Spinal cord (tissue), 9 donors: ENCODE measurements at regions not wholly inside any gene's neighbourhood (a gene's known extent, or its start where the extent isn't known, plus 50 kb on each side); places are given as distances from the start of the nearest gene placed in this dataset.
"Not testable (repeated sequence)": the region's sequence is repeated elsewhere in the genome, so short reads cannot be mapped to it uniquely, and the experiment has no call there.

ENCODE experiments used
- DNase-seq, 6 donors: peaks; one replicate each; pipeline versions ENCODE4 v3.0.0 to v3.0.0-alpha.2; 2013 to 2015; ENCODE audit warnings: low spot score in 6 of 6, low read depth in 4 of 6
- H3K27ac ChIP-seq: one replicate; pipeline ENCODE4 v1.5.1; 2013; ENCODE audit warnings: low read depth, low read length, control low read depth
- H3K27me3 ChIP-seq: one replicate; pipeline ENCODE4 v1.6.1; 2013; ENCODE audit warnings: low read length; ENCODE audit not compliant: control insufficient read depth, insufficient read depth
- H3K36me3 ChIP-seq: one replicate; pipeline ENCODE4 v1.6.1; 2013; ENCODE audit warnings: low read length; ENCODE audit not compliant: control insufficient read depth, insufficient read depth
- H3K4me1 ChIP-seq: one replicate; pipeline ENCODE4 v1.6.1; 2013; ENCODE audit warnings: low read length; ENCODE audit not compliant: control insufficient read depth, insufficient read depth
- H3K4me3 ChIP-seq: one replicate; pipeline ENCODE4 v1.5.1; 2013; ENCODE audit warnings: low read depth, low read length, control low read depth
- H3K9me3 ChIP-seq: one replicate; pipeline ENCODE4 v1.6.1; 2013; ENCODE audit warnings: low read length; ENCODE audit not compliant: control insufficient read depth, insufficient read depth
- WGBS: methylation state at CpG from one replicate; pipeline ENCODE4 v1.1.5; 2013; ENCODE audit warnings: missing lambda C conversion rate; ENCODE audit not compliant: insufficient coverage; 5-methylcytosine and 5-hydroxymethylcytosine counted together
- donor health status: healthy.

GRCh38 chr3:162731961-162732360 is 1235.4 kb downstream of the OTOL1 start:
- H3K4me1 ChIP-seq, H3K27me3 ChIP-seq, H3K36me3 ChIP-seq, DNase-seq, H3K4me3 ChIP-seq, H3K27ac ChIP-seq, H3K9me3 ChIP-seq: not testable (repeated sequence)
- WGBS, result 96% methylated on average over 5 of the region's 5 CpGs

DNA sequence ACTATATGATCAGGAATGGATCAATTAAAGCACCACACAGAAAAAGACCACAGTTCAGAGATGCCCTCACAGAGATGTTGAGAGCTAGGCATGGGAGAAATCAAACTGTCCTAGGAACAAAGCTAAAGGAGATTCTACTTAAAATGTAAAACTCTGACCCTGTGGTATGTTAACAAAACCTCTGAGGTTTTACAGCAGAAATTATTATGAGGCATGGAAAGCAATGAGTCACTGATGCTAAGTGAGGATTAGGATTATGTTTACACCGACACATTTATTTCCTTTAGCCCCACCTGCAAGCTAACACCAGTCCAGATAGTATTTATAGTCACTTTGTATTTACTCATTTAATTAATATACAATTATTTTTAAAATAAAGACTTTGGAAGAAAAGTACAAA is 1242.2 kb downstream of the OTOL1 start:
- no peak for DNase-seq
- no peaks in the 10 kb centered on the region for H3K9me3 ChIP-seq
- H3K4me3 ChIP-seq, result no peak overlapping the region
- H3K27me3 ChIP-seq, result no peaks in the 10 kb centered on the region
- WGBS, result no CpG with 5 or more reads among the region's 1 CpG
- no peaks in the 10 kb centered on the region for H3K4me1 ChIP-seq
- H3K36me3 ChIP-seq, result no peaks in the 10 kb centered on the region
- H3K27ac ChIP-seq, result no peak overlapping the region

DNA sequence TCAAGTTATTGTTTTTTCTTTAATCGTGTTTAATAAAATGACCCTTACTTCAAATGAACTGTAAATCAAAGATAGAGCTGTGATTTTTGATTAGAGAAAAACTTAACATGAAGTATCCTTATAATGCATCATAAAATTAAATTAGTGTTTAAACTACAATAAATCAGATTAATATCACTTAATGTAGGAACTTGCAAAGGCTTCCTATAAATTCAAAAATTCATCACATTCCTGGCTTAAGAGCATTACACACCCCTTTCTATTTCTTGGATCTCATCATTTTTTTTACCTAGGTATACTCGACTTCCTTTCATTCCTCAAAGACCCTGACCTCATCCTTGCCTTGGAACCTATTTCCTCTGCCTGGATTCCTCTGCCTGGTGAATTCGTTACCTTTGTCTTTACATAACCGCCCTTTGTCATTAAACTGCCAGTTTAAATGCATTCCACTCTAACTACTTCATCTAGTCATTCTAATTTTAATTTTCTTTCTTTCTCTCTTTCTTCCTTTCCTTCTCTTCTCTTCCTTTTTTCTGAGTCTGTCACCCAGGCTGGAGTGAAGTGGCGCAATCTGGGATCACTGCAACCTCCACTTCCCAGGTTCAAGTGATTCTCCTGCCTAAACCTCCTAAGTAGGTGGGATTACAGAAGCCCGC is 1244.5 kb downstream of the OTOL1 start:
- H3K4me3 ChIP-seq, result no peak overlapping the region
- no peak for DNase-seq
- 88% methylated on average over 3 of the region's 6 CpGs for WGBS
- H3K36me3 ChIP-seq, result no peaks in the 10 kb centered on the region
- H3K4me1 ChIP-seq, result no peaks in the 10 kb centered on the region
- no peaks in the 10 kb centered on the region for H3K27me3 ChIP-seq
- no peaks in the 10 kb centered on the region for H3K9me3 ChIP-seq
- H3K27ac ChIP-seq, result no peak overlapping the region

DNA sequence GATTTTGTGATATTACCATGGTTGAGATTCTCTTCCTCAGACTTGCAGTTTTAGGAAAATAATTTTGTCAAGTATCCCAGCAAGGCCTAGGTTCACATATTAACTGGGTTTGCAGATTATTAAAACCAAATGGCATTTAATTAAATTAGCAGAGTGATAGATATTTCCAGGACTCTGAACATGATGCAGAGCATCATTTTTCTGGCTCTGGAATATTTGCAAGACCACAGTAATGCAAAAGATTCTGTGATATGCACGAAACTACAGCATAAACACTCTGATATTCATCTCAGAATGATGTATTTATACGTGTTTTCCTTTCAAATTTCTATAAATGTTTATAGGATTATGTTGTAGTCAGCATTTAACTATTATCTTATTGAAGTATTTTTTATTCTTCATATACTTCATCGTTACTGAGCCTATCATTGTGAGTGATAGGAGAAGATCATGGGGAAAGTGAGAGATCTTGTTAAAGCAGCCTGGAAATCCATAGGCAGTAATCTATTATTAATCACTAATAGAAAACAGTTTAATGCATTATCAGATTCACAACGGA is 1245.6 kb downstream of the OTOL1 start:
- H3K4me1 ChIP-seq, result no peaks in the 10 kb centered on the region
- H3K27me3 ChIP-seq, result no peaks in the 10 kb centered on the region
- H3K27ac ChIP-seq, result no peak overlapping the region
- H3K36me3 ChIP-seq, result no peaks in the 10 kb centered on the region
- H3K9me3 ChIP-seq, result peaks cover 2% of the 10 kb centered on the region
- H3K4me3 ChIP-seq, result no peak overlapping the region
- no CpG with 5 or more reads among the region's 4 CpGs for WGBS
- no peak for DNase-seq

DNA sequence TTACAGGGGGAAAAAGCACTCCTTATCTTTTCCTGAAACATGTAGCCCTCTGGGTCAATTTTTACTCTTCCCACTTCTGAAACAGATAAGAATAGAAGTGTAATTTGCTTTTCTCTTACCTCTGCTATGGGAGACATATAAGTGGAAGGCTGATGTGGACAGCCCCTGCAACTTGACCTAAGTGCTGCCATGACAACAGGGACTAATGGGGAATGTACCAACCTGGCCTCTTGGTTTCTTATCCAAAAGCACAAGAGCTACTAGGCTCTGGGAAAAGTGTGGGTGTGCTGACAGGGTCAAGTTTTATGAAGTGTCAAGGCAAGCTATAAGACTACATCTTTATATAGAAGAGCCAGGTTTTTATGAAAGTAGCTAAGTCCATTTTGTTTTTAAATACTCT is 1246.5 kb downstream of the OTOL1 start:
- H3K27me3 ChIP-seq, result no peaks in the 10 kb centered on the region
- H3K27ac ChIP-seq, result no peak overlapping the region
- H3K4me1 ChIP-seq, result no peaks in the 10 kb centered on the region
- no peaks in the 10 kb centered on the region for H3K36me3 ChIP-seq
- H3K4me3 ChIP-seq, result no peak overlapping the region
- H3K9me3 ChIP-seq, result peaks cover 2% of the 10 kb centered on the region
- DNase-seq, result no peak

DNA sequence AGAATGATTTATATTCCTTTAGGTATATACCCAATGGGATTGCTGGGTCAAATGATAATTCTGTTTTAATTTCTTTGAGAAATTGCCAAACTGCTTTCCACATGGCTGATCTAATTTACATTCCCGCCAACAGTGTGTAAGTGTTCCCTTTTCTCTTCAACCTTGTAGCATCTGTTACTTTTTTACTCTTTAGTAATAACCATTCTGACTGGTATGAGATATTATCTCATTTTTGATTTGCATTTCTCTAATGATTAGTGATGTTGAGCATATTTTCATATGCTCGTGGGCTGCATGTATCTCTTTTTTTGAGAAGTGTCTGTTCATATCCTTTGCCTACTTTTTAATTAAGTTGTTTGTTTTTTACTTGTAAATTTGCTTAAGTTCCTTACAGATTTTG is 1264.2 kb downstream of the OTOL1 start:
- H3K9me3 ChIP-seq, result no peaks in the 10 kb centered on the region
- no peak overlapping the region for H3K27ac ChIP-seq
- H3K4me3 ChIP-seq, result no peak overlapping the region
- no peak for DNase-seq
- no CpG with 5 or more reads among the region's 2 CpGs for WGBS
- no peaks in the 10 kb centered on the region for H3K27me3 ChIP-seq
- no peaks in the 10 kb centered on the region for H3K36me3 ChIP-seq
- H3K4me1 ChIP-seq, result no peaks in the 10 kb centered on the region

GRCh38 chr3:162764051-162764807 is 1267.6 kb downstream of the OTOL1 start:
- DNase-seq, result no peak
- Histone ChIP-seq H3K4me1 (no peaks in the 10 kb centered on the region), H3K27me3 (no peaks in the 10 kb centered on the region), H3K4me3 (no peak overlapping the region), H3K36me3 (no peaks in the 10 kb centered on the region), H3K27ac (no peak overlapping the region), H3K9me3 (no peaks in the 10 kb centered on the region)
- no CpG with 5 or more reads among the region's 4 CpGs for WGBS

- no peak for DNase-seq
- Histone ChIP-seq H3K36me3 (no peaks in the 10 kb centered on the region), H3K27me3 (no peaks in the 10 kb centered on the region), H3K4me1 (no peaks in the 10 kb centered on the region), H3K9me3 (no peaks in the 10 kb centered on the region), H3K4me3 (no peak overlapping the region), H3K27ac (no peak overlapping the region)
These were observed 1268.1 kb downstream of the OTOL1 start for GRCh38 chr3:162764808-162765071.

GRCh38 chr3:162765524-162765923 is 1268.9 kb downstream of the OTOL1 start:
- H3K9me3 ChIP-seq, result no peaks in the 10 kb centered on the region
- H3K4me1 ChIP-seq, result no peaks in the 10 kb centered on the region
- no peak overlapping the region for H3K27ac ChIP-seq
- no peaks in the 10 kb centered on the region for H3K27me3 ChIP-seq
- H3K36me3 ChIP-seq, result no peaks in the 10 kb centered on the region
- H3K4me3 ChIP-seq, result no peak overlapping the region
- WGBS, result 86% methylated on average over 3 of the region's 3 CpGs
- DNase-seq, result no peak

DNA sequence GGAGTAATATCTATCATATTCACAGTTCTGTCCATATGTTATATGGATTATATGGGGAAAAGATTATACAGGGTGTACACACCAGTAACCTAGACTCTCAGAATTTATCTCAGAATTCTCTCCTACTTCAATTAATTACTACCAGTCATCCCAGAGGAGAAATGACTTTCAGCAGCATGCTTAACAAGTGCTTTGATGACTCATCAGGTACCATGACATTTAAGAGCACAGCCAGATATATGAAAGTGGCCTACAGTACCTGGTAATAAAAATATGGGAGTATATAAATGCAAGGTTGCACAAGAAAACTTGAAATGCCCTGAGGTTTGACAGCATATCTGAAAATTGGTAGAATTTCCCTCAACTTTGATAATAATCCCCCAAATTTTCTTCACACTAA is 1273.0 kb downstream of the OTOL1 start:
- Histone ChIP-seq H3K36me3 (no peaks in the 10 kb centered on the region), H3K27me3 (no peaks in the 10 kb centered on the region), H3K4me3 (no peak overlapping the region), H3K27ac (no peak overlapping the region), H3K9me3 (no peaks in the 10 kb centered on the region), H3K4me1 (no peaks in the 10 kb centered on the region)
- no peak for DNase-seq
